Breast epithelium (tissue), 3 donors: ENCODE measurements at regions not wholly inside any gene's neighbourhood (a gene's known extent, or its start where the extent isn't known, plus 50 kb on each side); places are given as distances from the start of the nearest gene placed in this dataset.

Experiments
- POLR2A ChIP-seq: fragments of 450-650 bp; IDR thresholded peaks from one replicate; pipeline ENCODE4 v1.6.1; 2016; ENCODE audit warnings: antibody characterized with exemption, mild to moderate bottlenecking, moderate library complexity
- POLR2AphosphoS5 ChIP-seq, 3 donors: sonication (generic); formaldehyde crosslinking; IDR thresholded peaks; one replicate each; pipeline ENCODE4 v1.6.1; 2017; ENCODE audit warnings: antibody characterized with exemption in 3 of 3
- TF ChIP-seq, protein P1 (sequence below), 3 donors: fragments of 450-650 bp; IDR thresholded peaks; one replicate each; pipeline ENCODE4 v1.5.1; 2016 to 2017; ENCODE audit warnings: antibody characterized with exemption in 3 of 3, mild to moderate bottlenecking in 3 of 3, moderate library complexity in 3 of 3

DNA sequence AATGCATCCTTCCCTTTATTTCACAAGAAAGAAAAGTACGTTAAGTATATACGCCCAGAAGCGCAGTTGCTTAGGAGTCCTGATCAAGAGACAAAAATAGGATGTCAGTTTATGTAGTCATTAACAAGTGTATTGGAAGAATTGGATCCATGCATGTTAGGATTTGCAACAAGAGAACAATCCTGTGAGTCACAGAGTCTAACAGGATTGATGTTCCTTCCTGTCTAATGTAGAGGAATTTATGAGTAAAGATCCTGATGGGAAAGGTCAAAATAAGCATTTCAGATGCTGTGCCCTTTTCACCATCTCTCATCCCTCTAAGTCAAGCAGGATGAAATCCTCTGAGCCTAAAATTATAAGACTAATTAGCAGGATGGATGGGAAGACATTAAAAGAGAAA lies 406.0 kb upstream of the GRIA1 start:
- TF ChIP-seq, protein P1, sequence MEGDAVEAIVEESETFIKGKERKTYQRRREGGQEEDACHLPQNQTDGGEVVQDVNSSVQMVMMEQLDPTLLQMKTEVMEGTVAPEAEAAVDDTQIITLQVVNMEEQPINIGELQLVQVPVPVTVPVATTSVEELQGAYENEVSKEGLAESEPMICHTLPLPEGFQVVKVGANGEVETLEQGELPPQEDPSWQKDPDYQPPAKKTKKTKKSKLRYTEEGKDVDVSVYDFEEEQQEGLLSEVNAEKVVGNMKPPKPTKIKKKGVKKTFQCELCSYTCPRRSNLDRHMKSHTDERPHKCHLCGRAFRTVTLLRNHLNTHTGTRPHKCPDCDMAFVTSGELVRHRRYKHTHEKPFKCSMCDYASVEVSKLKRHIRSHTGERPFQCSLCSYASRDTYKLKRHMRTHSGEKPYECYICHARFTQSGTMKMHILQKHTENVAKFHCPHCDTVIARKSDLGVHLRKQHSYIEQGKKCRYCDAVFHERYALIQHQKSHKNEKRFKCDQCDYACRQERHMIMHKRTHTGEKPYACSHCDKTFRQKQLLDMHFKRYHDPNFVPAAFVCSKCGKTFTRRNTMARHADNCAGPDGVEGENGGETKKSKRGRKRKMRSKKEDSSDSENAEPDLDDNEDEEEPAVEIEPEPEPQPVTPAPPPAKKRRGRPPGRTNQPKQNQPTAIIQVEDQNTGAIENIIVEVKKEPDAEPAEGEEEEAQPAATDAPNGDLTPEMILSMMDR (IDR thresholded peaks at IDR 0.05), result no peak
- TF ChIP-seq POLR2A, result no peak
- TF ChIP-seq POLR2AphosphoS5 (IDR thresholded peaks at IDR 0.05), result no peak
